Activated naive CD4-positive, alpha-beta T cell treated with anti-CD3 and anti-CD28 coated beads for 36 hours (primary cell): ENCODE measurements at regions not wholly inside any gene's neighbourhood (a gene's known extent, or its start where the extent isn't known, plus 50 kb on each side); places are given as distances from the start of the nearest gene placed in this dataset.

Experiments
- CTCF ChIA-PET: fragments of 350-600 bp; sonication (Branson Sonifier 250); formaldehyde crosslinking; loops from one replicate; lab custom pipeline; 2021; ENCODE audit warnings: antibody characterized with exemption; lab: Charles Lee
- DNase-seq: peaks from one replicate; pipeline ENCODE4 v3.0.0-alpha.2; 2020
- H3K27ac Mint-ChIP-seq: one replicate; pipeline ENCODE4 v1.8.0; 2021; ENCODE audit warnings: mild to moderate bottlenecking, mixed read lengths
- H3K27me3 Mint-ChIP-seq: one replicate; pipeline ENCODE4 v1.8.0; 2021; ENCODE audit warnings: low read depth, mixed read lengths
- H3K36me3 Mint-ChIP-seq: one replicate; pipeline ENCODE4 v1.8.0; 2021; ENCODE audit warnings: low read depth, mixed read lengths
- H3K4me1 Mint-ChIP-seq: one replicate; pipeline ENCODE4 v1.8.0; 2021; ENCODE audit warnings: low read depth, mixed read lengths
- H3K4me3 Mint-ChIP-seq: one replicate; pipeline ENCODE4 v1.8.0; 2021; ENCODE audit warnings: mild to moderate bottlenecking, moderate library complexity, mixed read lengths
- H3K9me3 Mint-ChIP-seq: one replicate; pipeline ENCODE4 v1.8.0; 2021; ENCODE audit warnings: mixed read lengths
- intact Hi-C: fragments of 100-400 bp; cut with micrococcal nuclease; formaldehyde crosslinking; loops from one replicate; pipeline ENCODE4 v1.15.1; 2023

DNA sequence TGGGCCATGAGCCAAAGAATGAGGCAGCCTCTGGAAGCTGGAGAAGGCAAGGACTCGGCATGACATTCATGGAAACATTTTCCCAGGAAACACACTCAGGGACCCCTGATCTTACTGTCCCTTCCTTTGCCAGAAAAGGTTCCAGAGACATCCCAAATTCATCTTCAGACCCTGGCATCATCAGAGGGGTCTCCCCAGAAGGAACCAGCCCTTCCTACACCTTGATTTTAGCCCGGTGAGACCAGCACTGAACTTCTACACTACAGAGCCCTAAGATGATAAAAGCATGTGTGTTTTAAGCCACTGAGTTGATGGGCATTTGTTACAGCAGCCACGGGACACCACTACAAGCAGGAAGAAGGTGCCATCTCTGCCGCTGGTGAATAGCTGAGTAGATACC lies 262.3 kb downstream of the C16orf95 start:
- intact Hi-C loops, result no loop called here
- no peak overlapping the region for H3K4me3 Mint-ChIP-seq
- no peak overlapping the region for H3K27ac Mint-ChIP-seq
- no peak for DNase-seq
- H3K27me3 Mint-ChIP-seq, result peaks cover 21% of the 10 kb centered on the region
- H3K4me1 Mint-ChIP-seq, result no peaks in the 10 kb centered on the region
- no peaks in the 10 kb centered on the region for H3K36me3 Mint-ChIP-seq
- no peaks in the 10 kb centered on the region for H3K9me3 Mint-ChIP-seq
- CTCF ChIA-PET, result no interaction called here

GRCh38 chr16:87056083-87056482 lies 261.1 kb downstream of the C16orf95 start:
- Mint-ChIP-seq H3K36me3 (no peaks in the 10 kb centered on the region), H3K9me3 (no peaks in the 10 kb centered on the region), H3K4me1 (no peaks in the 10 kb centered on the region), H3K4me3 (no peak overlapping the region), H3K27ac (no peak overlapping the region), H3K27me3 (peaks cover 21% of the 10 kb centered on the region)
- intact Hi-C loops, result no loop called here
- no peak for DNase-seq
- CTCF ChIA-PET, result no interaction called here

DNA sequence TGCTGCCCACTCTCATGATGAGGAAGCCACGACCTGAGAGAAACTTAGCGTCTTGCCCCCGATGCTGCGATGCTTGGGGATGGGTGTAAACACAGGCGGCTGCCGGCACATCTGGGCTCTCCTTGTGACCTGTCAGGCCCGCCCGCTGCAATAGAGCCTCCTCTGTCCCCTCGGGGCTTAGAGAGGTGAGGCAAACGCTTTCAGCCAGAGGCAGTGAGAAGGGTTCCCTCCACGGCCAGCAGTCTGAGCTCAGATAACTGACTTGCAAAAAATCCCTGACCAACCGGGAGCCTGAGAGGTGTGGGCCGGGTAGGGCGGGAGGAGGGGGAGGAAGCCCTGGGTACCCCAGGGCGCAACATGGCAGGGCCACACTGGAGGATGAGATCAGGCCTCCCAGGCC lies 260.6 kb downstream of the C16orf95 start:
- no peaks in the 10 kb centered on the region for H3K4me1 Mint-ChIP-seq
- H3K4me3 Mint-ChIP-seq, result no peak overlapping the region
- H3K9me3 Mint-ChIP-seq, result no peaks in the 10 kb centered on the region
- intact Hi-C loops, result no loop called here
- DNase-seq, result no peak
- no peaks in the 10 kb centered on the region for H3K36me3 Mint-ChIP-seq
- CTCF ChIA-PET, result no interaction called here
- no peak overlapping the region for H3K27ac Mint-ChIP-seq
- peaks cover 25% of the 10 kb centered on the region for H3K27me3 Mint-ChIP-seq

- CTCF ChIA-PET, result no interaction called here
- Mint-ChIP-seq H3K27ac (no peak overlapping the region), H3K36me3 (no peaks in the 10 kb centered on the region)
Measured at GRCh38 chr16:87057211-87057881, 259.8 kb downstream of the C16orf95 start.

GRCh38 chr16:87057951-87058560 lies 259.1 kb downstream of the C16orf95 start:
- Mint-ChIP-seq H3K27me3 (peaks cover 26% of the 10 kb centered on the region), H3K4me3 (no peak overlapping the region), H3K9me3 (no peaks in the 10 kb centered on the region), H3K27ac (no peak overlapping the region), H3K36me3 (no peaks in the 10 kb centered on the region), H3K4me1 (no peaks in the 10 kb centered on the region)
- no peak for DNase-seq
- intact Hi-C loops, result no loop called here
- CTCF ChIA-PET, result no interaction called here

More at GRCh38 chr16:87057211-87057881, 259.8 kb downstream of the C16orf95 start:
- no peak for DNase-seq
- Mint-ChIP-seq H3K4me3 (no peak overlapping the region), H3K4me1 (no peaks in the 10 kb centered on the region), H3K27me3 (peaks cover 24% of the 10 kb centered on the region), H3K9me3 (no peaks in the 10 kb centered on the region)
- intact Hi-C loops, result no loop called here

DNA sequence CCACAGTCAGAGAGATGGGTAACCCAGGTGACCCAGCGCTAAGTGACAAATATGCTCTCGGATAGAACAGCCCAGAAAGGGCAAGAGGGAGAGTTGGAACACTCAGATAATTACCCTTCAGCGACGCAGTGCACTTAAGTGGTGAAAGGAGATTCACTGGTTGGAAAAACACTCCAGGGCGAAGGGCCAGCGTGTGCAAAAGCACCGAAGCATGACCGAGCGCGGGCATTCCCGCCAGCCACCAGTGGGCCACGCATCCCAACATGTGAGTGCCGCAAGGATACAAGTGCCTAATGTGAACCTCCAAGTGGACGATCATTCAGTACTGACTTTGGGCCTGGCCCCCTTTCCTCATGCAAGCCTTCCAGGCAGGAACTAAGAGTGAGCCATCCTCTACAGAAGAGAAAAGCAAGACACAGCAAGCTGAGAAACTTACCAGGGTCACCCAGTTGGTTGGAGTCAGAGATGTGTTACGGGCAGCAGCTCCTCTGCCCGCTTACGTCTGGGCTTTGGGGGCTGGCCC lies 258.4 kb downstream of the C16orf95 start:
- intact Hi-C loops, result no loop called here

DNA sequence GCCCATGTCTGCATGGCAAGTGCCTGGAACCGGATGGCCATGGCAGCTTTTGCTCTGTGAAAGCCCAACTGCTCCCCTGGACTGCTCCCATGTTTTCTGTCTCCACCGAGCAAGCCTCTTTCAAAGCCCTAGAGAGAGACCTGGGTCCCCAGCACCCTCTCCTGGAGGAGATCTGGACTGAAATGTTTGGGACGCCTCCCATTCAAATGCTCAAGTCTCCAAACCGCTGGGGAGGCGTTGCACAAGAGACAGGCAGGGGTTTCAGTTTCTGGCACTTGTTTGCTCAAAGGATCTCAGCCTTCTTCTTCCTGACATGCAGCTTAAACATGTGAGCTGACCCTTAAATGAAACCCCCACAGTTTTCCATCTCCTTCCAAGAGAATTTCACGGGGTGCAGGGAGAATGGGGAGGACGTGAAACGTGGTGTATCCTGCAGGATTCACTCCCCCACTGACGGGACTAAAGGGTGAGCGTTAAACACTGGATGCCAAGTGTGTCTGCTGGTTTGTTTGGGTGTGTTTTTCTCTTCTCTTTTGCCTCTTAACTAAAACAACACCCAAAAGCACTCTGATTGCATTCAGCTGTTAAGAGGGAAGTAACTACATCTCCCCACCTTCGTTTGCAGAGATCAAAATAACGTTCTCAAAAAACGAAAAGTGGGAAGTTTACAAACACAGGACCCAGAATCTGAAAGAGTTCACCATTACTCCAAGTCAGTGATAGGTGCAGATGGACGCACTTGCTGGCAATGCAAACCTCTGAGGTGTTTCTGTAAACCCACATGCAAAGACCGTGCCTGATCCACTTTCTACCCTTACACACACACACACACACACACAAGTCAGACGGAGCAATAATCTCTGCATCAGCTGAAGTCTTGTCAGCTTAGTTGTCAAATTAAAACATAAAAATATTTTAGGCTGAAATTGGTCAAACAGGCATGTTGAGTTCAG lies 256.9 kb downstream of the C16orf95 start:
- no peaks in the 10 kb centered on the region for H3K36me3 Mint-ChIP-seq
- H3K9me3 Mint-ChIP-seq, result no peaks in the 10 kb centered on the region
- intact Hi-C loops, result loop anchor here (5.0 to 10.0 kb wide), 2 partner anchors 186 to 217 kb away; no protein-coding TSS in a partner anchor
- H3K4me3 Mint-ChIP-seq, result no peak overlapping the region
- H3K4me1 Mint-ChIP-seq, result no peaks in the 10 kb centered on the region
- CTCF ChIA-PET, result no interaction called here
- peaks cover 28% of the 10 kb centered on the region for H3K27me3 Mint-ChIP-seq
- no peak overlapping the region for H3K27ac Mint-ChIP-seq
- DNase-seq, result no peak

More for the DNA sequence above, 258.4 kb downstream of the C16orf95 start:
- H3K27me3 Mint-ChIP-seq, result peaks cover 27% of the 10 kb centered on the region
- no peak for DNase-seq
- H3K36me3 Mint-ChIP-seq, result no peaks in the 10 kb centered on the region
- H3K4me1 Mint-ChIP-seq, result no peaks in the 10 kb centered on the region
- H3K4me3 Mint-ChIP-seq, result no peak overlapping the region
- H3K9me3 Mint-ChIP-seq, result no peaks in the 10 kb centered on the region
- H3K27ac Mint-ChIP-seq, result no peak overlapping the region
- CTCF ChIA-PET, result interaction anchor here (0.6 kb wide), 1 partner anchor 29 kb away, joined by 3 read pairs; no protein-coding TSS in a partner anchor

GRCh38 chr16:87061243-87061920 lies 255.8 kb downstream of the C16orf95 start:
- CTCF ChIA-PET, result interaction anchor here (0.6 to 2.5 kb wide), 5 partner anchors 53 to 1284 kb away, joined by 3 to 22 read pairs (median 4); no protein-coding TSS in a partner anchor
- Mint-ChIP-seq H3K4me3 (no peak overlapping the region), H3K9me3 (no peaks in the 10 kb centered on the region)

GRCh38 chr16:87062569-87063442 lies 254.4 kb downstream of the C16orf95 start:
- Mint-ChIP-seq H3K4me1 (no peaks in the 10 kb centered on the region), H3K9me3 (no peaks in the 10 kb centered on the region), H3K4me3 (no peak overlapping the region), H3K36me3 (no peaks in the 10 kb centered on the region), H3K27ac (no peak overlapping the region), H3K27me3 (peaks cover 34% of the 10 kb centered on the region)
- CTCF ChIA-PET, result interaction anchor here (0.6 to 2.5 kb wide), 21 partner anchors 9 to 694 kb away, joined by 3 to 22 read pairs (median 4); no protein-coding TSS in a partner anchor
- peak; percentile 79 for DNase-seq
- intact Hi-C loops, result loop anchor here (1.0 to 10.0 kb wide), 3 partner anchors 188 to 500 kb away; no protein-coding TSS in a partner anchor

More at GRCh38 chr16:87061243-87061920, 255.8 kb downstream of the C16orf95 start:
- peaks cover 34% of the 10 kb centered on the region for H3K27me3 Mint-ChIP-seq
- intact Hi-C loops, result loop anchor here (5.0 to 10.0 kb wide), 2 partner anchors 187 to 216 kb away; no protein-coding TSS in a partner anchor
- H3K36me3 Mint-ChIP-seq, result no peaks in the 10 kb centered on the region
- H3K27ac Mint-ChIP-seq, result no peak overlapping the region
- H3K4me1 Mint-ChIP-seq, result no peaks in the 10 kb centered on the region
- no peak for DNase-seq

DNA sequence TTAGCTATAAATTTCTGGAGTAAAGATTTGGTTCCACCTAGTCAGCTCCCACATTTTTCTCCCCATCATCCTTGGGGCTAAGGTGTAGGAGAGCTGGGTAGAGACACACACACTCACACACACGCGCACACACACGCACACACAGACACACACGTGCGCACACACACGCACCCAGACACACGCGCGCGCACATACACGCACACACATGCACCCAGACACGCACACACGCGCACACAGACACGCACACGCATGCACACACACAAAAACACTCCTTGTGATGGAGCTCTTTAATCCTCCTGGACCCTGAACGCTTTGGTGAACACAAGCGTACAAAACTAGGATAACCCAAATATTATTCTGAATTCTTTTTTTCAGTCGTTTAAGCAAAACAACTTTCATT lies 253.6 kb downstream of the C16orf95 start:
- Mint-ChIP-seq H3K27me3 (peaks cover 34% of the 10 kb centered on the region), H3K36me3 (no peaks in the 10 kb centered on the region), H3K27ac (no peak overlapping the region), H3K4me3 (no peak overlapping the region), H3K4me1 (no peaks in the 10 kb centered on the region), H3K9me3 (no peaks in the 10 kb centered on the region)
- intact Hi-C loops, result loop anchor here (5.0 to 10.0 kb wide), 2 partner anchors 189 to 214 kb away; no protein-coding TSS in a partner anchor
- DNase-seq, result no peak
- CTCF ChIA-PET, result interaction anchor here (0.7 to 2.5 kb wide), 5 partner anchors 8 to 500 kb away, joined by 3 to 22 read pairs (median 8); no protein-coding TSS in a partner anchor
